ENCODE measurements at regions not wholly inside any gene's neighbourhood (a gene's known extent, or its start where the extent isn't known, plus 50 kb on each side); places are given as distances from the start of the nearest gene placed in this dataset.
"Not testable (repeated sequence)": the region's sequence is repeated elsewhere in the genome, so short reads cannot be mapped to it uniquely, and the experiment has no call there.

DNA sequence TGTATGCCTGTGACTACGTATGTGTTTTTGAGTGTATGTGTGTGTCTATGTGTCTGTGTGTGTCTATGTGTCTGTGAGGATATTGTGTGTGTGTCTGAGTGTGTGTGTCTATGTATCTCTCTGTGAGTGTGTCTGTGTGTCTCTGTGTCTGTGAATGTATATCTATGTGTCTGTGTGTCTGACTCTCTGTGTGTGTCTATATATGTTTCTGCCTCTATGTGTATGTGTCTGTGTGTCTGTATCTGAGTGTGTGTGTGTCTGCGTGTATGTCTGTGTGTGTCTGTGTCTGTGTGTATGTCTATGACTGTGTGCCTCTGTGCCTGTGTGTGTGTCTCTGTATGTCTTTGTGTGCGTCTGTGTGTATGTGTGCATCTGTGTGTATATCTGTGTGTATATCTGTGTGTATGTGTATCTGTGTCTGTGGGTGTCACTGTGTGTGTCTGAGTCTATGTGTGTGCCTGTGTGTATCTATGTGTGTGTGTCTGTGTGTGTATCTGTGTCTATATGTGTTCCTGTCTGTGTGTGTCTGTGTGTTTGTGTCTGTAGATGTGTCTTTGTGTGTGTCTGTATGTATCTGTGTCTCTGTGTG, 172.7 kb downstream of the MYCN start:
- no peak for DNase-seq

- DNase-seq = no peak
These were observed 172.1 kb downstream of the MYCN start for GRCh38 chr2:16112251-16112971.

DNA sequence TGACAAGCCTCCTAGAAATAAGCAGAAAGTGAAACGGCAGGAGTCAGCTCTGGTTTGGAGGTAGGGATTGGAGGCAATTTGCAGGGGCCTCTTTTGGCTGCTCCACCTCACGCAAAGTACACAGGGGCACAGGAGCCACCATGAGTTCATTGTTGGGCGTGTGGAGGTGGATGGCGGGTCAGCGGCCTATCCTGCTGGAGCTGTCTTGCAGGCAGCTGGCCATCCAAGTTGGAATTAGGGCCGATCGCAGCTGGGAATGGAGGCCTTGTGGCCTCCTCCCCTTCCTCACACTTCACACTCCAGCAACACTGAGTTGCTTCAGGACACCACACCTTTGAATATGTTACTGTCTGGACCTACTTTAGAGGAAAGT, 171.5 kb downstream of the MYCN start:
- no peak for DNase-seq

- no peak for DNase-seq
These were observed 169.5 kb downstream of the MYCN start for GRCh38 chr2:16109821-16110310.

- no peak for DNase-seq
These were observed 169.0 kb downstream of the MYCN start for GRCh38 chr2:16109368-16109820.

DNA sequence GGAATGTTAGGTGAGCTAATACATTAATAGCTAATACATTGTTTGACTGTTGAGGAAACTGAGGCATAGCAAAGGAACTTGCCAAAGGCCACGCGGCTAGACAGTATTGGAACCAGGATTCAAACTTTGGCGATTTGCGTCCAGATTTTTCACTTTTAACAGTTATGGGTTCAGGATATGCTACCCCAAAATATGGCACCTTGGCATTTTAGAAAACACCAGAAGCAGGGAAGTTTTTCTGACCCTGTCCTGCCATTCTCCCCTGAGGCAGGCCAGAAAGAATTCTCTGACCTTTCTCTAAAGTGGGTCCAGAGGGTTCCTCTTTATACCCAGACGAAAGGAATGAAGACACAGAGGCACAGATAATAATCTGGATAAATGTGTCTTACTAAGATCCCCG, 166.9 kb downstream of the MYCN start:
- no peak for DNase-seq

DNA sequence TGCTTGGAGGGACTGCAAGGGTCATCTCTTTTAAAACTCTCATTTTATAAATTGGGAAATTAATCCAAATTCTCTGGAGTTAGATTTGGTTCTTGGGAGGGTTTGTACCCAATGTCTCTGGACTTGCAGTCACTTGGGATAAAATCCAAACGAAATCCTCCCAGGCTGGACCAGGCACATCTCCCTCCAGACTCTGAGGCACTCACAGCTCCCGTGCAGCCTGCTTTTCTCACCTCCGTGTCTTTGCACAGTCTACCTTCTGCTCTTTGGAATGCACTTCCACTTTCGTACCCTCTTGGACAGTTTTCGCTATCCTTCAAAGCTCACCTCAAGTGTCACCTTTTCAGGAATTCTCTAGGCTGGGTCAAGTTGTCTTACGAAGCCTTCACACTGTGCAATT, 166.3 kb downstream of the MYCN start:
- DNase-seq = no peak

GRCh38 chr2:16105669-16106281, 165.4 kb downstream of the MYCN start:
- no peak for DNase-seq

DNA sequence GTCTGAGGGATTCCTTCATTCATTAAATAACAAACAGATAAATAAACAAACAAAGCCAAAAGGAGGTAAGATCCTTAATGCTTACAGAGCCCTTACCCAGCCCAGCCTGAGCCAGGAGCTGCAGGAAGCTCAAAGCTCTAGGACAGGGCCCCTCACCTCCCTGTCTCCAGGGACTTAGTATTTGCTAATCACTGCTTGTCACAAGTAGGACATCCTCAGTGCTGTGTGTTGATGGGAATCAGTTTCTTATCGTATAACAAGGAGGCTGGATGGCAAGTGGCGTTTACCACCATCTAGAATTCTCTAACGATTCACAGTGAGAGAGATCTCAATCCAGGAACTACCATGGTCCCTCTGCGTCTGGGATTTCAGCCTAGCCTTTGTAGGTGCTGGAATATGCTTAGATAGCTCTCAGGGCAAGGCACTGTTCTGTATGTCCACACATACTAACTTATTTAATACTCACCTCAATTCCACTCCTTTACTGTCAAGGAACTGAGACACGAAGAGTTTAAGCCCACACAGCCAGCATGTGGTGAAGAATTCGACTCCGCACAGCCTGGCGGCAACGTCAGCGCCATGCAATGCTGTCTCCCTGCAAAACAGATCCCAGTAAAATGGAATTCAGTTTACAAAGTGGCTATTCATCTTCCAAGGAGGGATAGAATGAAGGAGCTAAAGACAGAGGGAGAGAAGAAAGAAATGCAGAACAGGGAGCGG, 164.8 kb downstream of the MYCN start:
- no peak for DNase-seq

DNA sequence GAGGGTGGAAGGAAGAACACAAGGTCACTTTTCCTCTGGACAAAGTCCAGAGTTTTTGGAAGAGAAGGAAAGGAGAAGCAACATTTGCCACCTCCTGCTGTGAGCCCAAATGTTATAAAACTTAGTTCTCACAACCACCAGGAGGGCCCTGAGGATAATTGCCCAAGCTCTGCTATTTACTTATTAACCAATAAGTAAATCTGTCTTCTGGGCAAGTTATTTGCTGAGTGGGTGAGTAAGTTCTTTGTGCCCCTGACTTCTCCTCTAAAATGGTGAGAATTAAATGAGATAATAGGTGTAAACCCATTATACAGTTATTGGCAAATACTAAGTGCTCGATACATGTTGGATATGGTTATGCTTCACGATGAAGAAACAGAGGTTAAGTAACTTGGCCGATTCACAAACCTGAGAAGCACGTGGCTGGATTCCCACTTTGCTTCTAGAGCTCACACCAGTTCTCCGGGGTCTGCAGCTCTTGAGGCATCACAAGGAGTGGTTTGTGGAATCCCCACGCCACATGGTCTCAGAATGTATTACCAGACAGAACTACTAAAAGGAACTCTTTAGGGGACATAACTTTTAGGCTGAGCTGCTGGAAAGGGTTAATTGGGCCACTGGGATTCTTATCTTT, 164.1 kb downstream of the MYCN start:
- DNase-seq = no peak

GRCh38 chr2:16103614-16104314, 163.4 kb downstream of the MYCN start:
- DNase-seq = no peak

DNA sequence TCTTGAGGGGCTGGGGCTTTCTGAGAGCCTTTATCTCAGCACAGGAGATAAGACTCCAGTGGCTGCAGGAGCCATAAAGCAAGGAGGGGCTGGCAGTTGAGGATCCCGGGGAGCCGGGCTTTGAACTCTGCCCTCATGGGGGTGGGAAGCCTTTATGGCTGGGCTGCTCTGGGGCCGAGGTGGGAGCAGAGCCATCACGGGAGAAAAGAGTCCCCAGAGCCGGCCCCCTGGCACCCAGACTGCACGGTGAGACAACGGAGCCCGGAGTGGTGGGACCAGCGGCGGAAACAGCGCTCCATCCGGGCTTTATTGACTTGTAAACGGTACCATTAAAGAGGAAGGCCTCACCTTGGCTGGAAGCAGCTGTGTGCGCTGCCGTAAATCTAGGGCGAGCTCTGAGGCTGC, 162.6 kb downstream of the MYCN start:
- DNase-seq = no peak

- DNase-seq = no peak
These were observed 162.1 kb downstream of the MYCN start for GRCh38 chr2:16102358-16102975.

- DNase-seq = no peak
These were observed 160.8 kb downstream of the MYCN start for GRCh38 chr2:16101196-16101595.

GRCh38 chr2:16100006-16100405, 159.7 kb downstream of the MYCN start:
- no peak for DNase-seq

DNA sequence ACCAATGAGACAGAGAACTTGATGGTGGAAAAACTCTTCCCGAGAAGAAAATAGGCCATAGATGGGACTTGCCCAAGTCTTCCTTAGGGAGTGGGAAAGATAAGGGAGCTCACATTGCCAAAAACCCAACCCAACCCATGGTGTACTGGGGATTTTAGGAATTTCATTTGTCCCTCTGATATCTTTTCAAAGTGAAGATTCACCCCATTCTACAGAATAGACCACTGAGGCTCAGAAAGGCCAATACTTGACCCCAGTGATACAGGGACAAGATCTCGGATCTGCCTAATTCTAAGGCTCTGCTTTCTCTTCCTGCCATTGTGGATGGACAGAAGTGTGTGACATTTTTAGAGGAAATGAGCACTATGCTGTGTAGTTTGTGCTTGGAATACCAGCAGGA, 159.0 kb downstream of the MYCN start:
- no peak for DNase-seq

GRCh38 chr2:16096962-16097361, 156.6 kb downstream of the MYCN start:
- no peak for DNase-seq

- not testable (repeated sequence) for DNase-seq
These were observed 155.1 kb downstream of the MYCN start for GRCh38 chr2:16095483-16095882.

DNA sequence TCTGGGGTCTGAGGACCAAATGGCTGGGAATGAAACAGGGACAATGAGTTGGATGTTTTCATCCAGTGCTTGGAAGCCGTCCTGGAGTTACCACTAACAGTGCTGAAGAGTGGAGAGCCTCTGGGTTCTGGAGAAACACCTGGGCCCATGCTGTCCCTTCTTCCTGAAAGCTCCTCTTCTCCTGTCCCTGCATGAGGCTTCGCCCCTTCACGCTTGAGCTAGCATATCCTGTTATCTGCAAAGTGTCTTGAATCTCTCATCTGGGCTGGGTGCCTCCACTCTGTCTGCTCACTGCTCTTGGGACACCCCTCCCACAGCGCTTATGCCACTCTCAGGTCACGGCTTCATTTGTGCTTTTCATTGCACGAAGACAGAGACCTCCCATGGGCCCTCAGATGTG, 154.5 kb downstream of the MYCN start:
- DNase-seq = no peak

- no peak for DNase-seq
These were observed 153.5 kb downstream of the MYCN start for GRCh38 chr2:16093639-16094529.

Measured in midbrain (tissue), 1 donor.